ENCODE measurements at regions not wholly inside any gene's neighbourhood (a gene's known extent, or its start where the extent isn't known, plus 50 kb on each side); places are given as distances from the start of the nearest gene placed in this dataset.

GRCh38 chr17:33684735-33685134, 391.6 kb upstream of the ASIC2 start:
- H3K27ac Mint-ChIP-seq (ENCODE audit: unreplicated experiment), result no peak overlapping the region
- no peaks in the 10 kb centered on the region for H3K36me3 Mint-ChIP-seq (ENCODE audit: unreplicated experiment)
- H3K27me3 Mint-ChIP-seq (ENCODE audit: unreplicated experiment), result no peaks in the 10 kb centered on the region
- no peak overlapping the region for H3K4me3 Mint-ChIP-seq (ENCODE audit: unreplicated experiment)
- TF ChIP-seq, protein P1, sequence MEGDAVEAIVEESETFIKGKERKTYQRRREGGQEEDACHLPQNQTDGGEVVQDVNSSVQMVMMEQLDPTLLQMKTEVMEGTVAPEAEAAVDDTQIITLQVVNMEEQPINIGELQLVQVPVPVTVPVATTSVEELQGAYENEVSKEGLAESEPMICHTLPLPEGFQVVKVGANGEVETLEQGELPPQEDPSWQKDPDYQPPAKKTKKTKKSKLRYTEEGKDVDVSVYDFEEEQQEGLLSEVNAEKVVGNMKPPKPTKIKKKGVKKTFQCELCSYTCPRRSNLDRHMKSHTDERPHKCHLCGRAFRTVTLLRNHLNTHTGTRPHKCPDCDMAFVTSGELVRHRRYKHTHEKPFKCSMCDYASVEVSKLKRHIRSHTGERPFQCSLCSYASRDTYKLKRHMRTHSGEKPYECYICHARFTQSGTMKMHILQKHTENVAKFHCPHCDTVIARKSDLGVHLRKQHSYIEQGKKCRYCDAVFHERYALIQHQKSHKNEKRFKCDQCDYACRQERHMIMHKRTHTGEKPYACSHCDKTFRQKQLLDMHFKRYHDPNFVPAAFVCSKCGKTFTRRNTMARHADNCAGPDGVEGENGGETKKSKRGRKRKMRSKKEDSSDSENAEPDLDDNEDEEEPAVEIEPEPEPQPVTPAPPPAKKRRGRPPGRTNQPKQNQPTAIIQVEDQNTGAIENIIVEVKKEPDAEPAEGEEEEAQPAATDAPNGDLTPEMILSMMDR (IDR thresholded peaks at IDR 0.05), result no peak
- H3K4me1 Mint-ChIP-seq (ENCODE audit: unreplicated experiment), result no peaks in the 10 kb centered on the region
- H3K9me3 Mint-ChIP-seq (ENCODE audit: unreplicated experiment), result peaks cover 20% of the 10 kb centered on the region
- no peak for DNase-seq (ENCODE audit: extremely low spot score, unreplicated experiment)

GRCh38 chr17:33686171-33686570, 393.1 kb upstream of the ASIC2 start:
- Mint-ChIP-seq H3K36me3 (ENCODE audit: unreplicated experiment) (no peaks in the 10 kb centered on the region), H3K27ac (ENCODE audit: unreplicated experiment) (no peak overlapping the region), H3K27me3 (ENCODE audit: unreplicated experiment) (no peaks in the 10 kb centered on the region), H3K4me3 (ENCODE audit: unreplicated experiment) (no peak overlapping the region), H3K4me1 (ENCODE audit: unreplicated experiment) (no peaks in the 10 kb centered on the region), H3K9me3 (ENCODE audit: unreplicated experiment) (peaks cover 20% of the 10 kb centered on the region)
- TF ChIP-seq, protein P1 (IDR thresholded peaks at IDR 0.05), result no peak
- no peak for DNase-seq (ENCODE audit: extremely low spot score, unreplicated experiment)

DNA sequence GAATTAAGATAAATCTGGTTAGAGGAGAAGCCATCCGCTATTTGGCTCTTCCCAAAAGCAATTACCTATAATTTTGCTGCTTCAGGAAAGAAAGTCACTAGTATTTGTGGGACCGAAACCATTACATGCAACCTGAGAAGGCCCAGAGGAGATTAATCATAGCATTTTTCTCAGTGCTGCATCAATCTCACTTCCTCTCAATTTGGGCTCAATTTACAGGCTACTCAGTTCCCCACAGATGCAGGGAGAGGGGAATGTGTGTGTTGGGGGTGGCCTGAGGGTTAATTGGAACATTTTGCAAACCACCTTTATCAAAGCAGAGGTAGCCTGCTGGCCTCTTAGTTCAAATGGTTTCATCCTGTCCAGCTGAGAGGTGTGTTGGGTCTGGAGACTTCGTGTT, 394.7 kb upstream of the ASIC2 start:
- Mint-ChIP-seq H3K9me3 (ENCODE audit: unreplicated experiment) (peaks cover 17% of the 10 kb centered on the region), H3K4me3 (ENCODE audit: unreplicated experiment) (no peak overlapping the region), H3K4me1 (ENCODE audit: unreplicated experiment) (no peaks in the 10 kb centered on the region)

GRCh38 chr17:33688771-33689170, 395.7 kb upstream of the ASIC2 start:
- Mint-ChIP-seq H3K9me3 (ENCODE audit: unreplicated experiment) (peaks cover 17% of the 10 kb centered on the region), H3K4me3 (ENCODE audit: unreplicated experiment) (no peak overlapping the region), H3K27ac (ENCODE audit: unreplicated experiment) (no peak overlapping the region), H3K4me1 (ENCODE audit: unreplicated experiment) (no peaks in the 10 kb centered on the region), H3K27me3 (ENCODE audit: unreplicated experiment) (no peaks in the 10 kb centered on the region), H3K36me3 (ENCODE audit: unreplicated experiment) (no peaks in the 10 kb centered on the region)
- no peak for DNase-seq (ENCODE audit: extremely low spot score, unreplicated experiment)
- TF ChIP-seq, protein P1 (IDR thresholded peaks at IDR 0.05), result no peak

More for the DNA sequence above, 394.7 kb upstream of the ASIC2 start:
- Mint-ChIP-seq H3K27me3 (ENCODE audit: unreplicated experiment) (no peaks in the 10 kb centered on the region), H3K36me3 (ENCODE audit: unreplicated experiment) (no peaks in the 10 kb centered on the region), H3K27ac (ENCODE audit: unreplicated experiment) (no peak overlapping the region)
- TF ChIP-seq, protein P1 (IDR thresholded peaks at IDR 0.05), result no peak
- DNase-seq (ENCODE audit: extremely low spot score, unreplicated experiment), result no peak

GRCh38 chr17:33689725-33690124, 396.6 kb upstream of the ASIC2 start:
- TF ChIP-seq, protein P1 (IDR thresholded peaks at IDR 0.05), result no peak
- no peak overlapping the region for H3K4me3 Mint-ChIP-seq (ENCODE audit: unreplicated experiment)
- H3K36me3 Mint-ChIP-seq (ENCODE audit: unreplicated experiment), result no peaks in the 10 kb centered on the region
- no peaks in the 10 kb centered on the region for H3K4me1 Mint-ChIP-seq (ENCODE audit: unreplicated experiment)
- H3K9me3 Mint-ChIP-seq (ENCODE audit: unreplicated experiment), result peaks cover 13% of the 10 kb centered on the region
- no peak for DNase-seq (ENCODE audit: extremely low spot score, unreplicated experiment)
- H3K27ac Mint-ChIP-seq (ENCODE audit: unreplicated experiment), result no peak overlapping the region
- H3K27me3 Mint-ChIP-seq (ENCODE audit: unreplicated experiment), result no peaks in the 10 kb centered on the region

Data from osteocyte (in vitro differentiated cells).